Choroid plexus epithelial cell (primary cell): ENCODE measurements at regions not wholly inside any gene's neighbourhood (a gene's known extent, or its start where the extent isn't known, plus 50 kb on each side); places are given as distances from the start of the nearest gene placed in this dataset.
A peak's percentile ranks its signal among the peaks of the same experiment; 100 is the strongest.

Experiments
- DNase-seq: peaks from one replicate; pipeline ENCODE4 v3.0.0-alpha.2; 2010; ENCODE audit warnings: low read depth
- H3K4me3 ChIP-seq: 2 replicates; pipeline ENCODE4 v1.5.1; 2011; ENCODE audit warnings: low read depth, mild to moderate bottlenecking, control low read depth, low read length, moderate library complexity
- CTCF ChIP-seq: conservative IDR thresholded peaks from 2 replicates; pipeline ENCODE4 v1.5.1; 2011; ENCODE audit warnings: low read depth, mild to moderate bottlenecking, control low read depth, inconsistent platforms, low read length, moderate library complexity

GRCh38 chr20:11355345-11355744 lies 562.3 kb upstream of the BTBD3 start:
- TF ChIP-seq CTCF, result no peak
- no peak overlapping the region for H3K4me3 ChIP-seq
- DNase-seq, result no peak

GRCh38 chr20:11356061-11356460 lies 561.6 kb upstream of the BTBD3 start:
- no peak for DNase-seq
- no peak for TF ChIP-seq CTCF
- H3K4me3 ChIP-seq, result no peak overlapping the region

GRCh38 chr20:11362450-11362849 lies 555.2 kb upstream of the BTBD3 start:
- no peak for TF ChIP-seq CTCF
- H3K4me3 ChIP-seq, result no peak overlapping the region
- DNase-seq, result no peak

- H3K4me3 ChIP-seq, result no peak overlapping the region
- no peak for TF ChIP-seq CTCF
- no peak for DNase-seq
These were observed 553.0 kb upstream of the BTBD3 start for GRCh38 chr20:11364736-11365135.

GRCh38 chr20:11366660-11367059 lies 551.0 kb upstream of the BTBD3 start:
- DNase-seq, result peak; percentile 55
- no peak for TF ChIP-seq CTCF
- no peak overlapping the region for H3K4me3 ChIP-seq

- no peak for TF ChIP-seq CTCF
- no peak overlapping the region for H3K4me3 ChIP-seq
- no peak for DNase-seq
These were observed 549.2 kb upstream of the BTBD3 start for GRCh38 chr20:11368499-11368898.

GRCh38 chr20:11368965-11369711 lies 548.6 kb upstream of the BTBD3 start:
- TF ChIP-seq CTCF, result no peak
- no peak for DNase-seq
- no peak overlapping the region for H3K4me3 ChIP-seq
